ENCODE measurements at regions not wholly inside any gene's neighbourhood (a gene's known extent, or its start where the extent isn't known, plus 50 kb on each side); places are given as distances from the start of the nearest gene placed in this dataset.

GRCh38 chr7:131873581-131873980 lies 317.2 kb upstream of the PODXL start:
- Histone ChIP-seq H2BK5ac (ENCODE audit: low read length) (no peak overlapping the region), H3K4me3 (ENCODE audit: low read length) (no peak overlapping the region), H2BK120ac (ENCODE audit: low read depth, low read length) (no peak overlapping the region), H3K27ac (ENCODE audit: low read depth, low read length) (no peak overlapping the region), H3K36me3 (ENCODE audit: control insufficient read depth, insufficient read depth, low read length) (no peaks in the 10 kb centered on the region), H4K8ac (ENCODE audit: low read depth, low read length) (no peak overlapping the region), H2BK15ac (replicated peaks; ENCODE audit: low read depth) (no peak overlapping the region), H3K79me2 (ENCODE audit: control insufficient read depth, insufficient read depth, low read length) (no peaks in the 10 kb centered on the region), H3K9ac (ENCODE audit: low read length) (no peak overlapping the region), H2AK5ac (ENCODE audit: low read length) (no peak overlapping the region), H3K56ac (ENCODE audit: low read length) (no peak overlapping the region), H3K27me3 (ENCODE audit: insufficient read depth, low read length, poor library complexity) (no peaks in the 10 kb centered on the region), H3K4ac (ENCODE audit: low read depth, low read length) (no peak overlapping the region), H3K79me1 (ENCODE audit: low read length) (no peaks in the 10 kb centered on the region), H3K4me1 (ENCODE audit: control insufficient read depth, low read depth, low read length) (no peaks in the 10 kb centered on the region), H3K23ac (ENCODE audit: low read length) (no peak overlapping the region), H3K18ac (ENCODE audit: low read length) (no peak overlapping the region), H3K4me2 (ENCODE audit: low read length) (no peak overlapping the region), H4K5ac (ENCODE audit: low read length) (no peak overlapping the region)
- no peak for DNase-seq
- WGBS (ENCODE audit: extremely low coverage, insufficient coverage, low lambda C conversion rate) = no CpG with 5 or more reads among the region's 6 CpGs

DNA sequence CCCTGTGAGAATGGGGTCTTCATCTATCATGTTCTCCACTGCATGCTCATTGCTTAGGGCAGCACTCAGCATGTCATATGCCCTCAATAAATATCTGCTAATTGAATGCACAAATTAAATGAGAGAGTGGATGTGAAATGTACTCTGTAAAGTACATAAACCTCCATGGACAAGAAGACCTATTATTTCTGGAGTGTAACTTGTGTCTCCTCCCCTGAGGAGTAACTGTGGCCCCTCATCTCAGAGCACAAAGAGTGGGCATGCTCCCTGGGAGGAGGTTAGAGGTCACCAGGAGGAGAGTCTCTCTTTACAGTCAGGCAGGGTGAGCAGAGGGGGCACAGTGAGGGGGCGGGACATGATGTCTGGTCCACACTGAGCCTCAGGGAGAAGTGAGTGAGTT lies 313.6 kb upstream of the PODXL start:
- Histone ChIP-seq H3K56ac (ENCODE audit: low read length) (no peak overlapping the region), H3K4ac (ENCODE audit: low read depth, low read length) (no peak overlapping the region), H3K23ac (ENCODE audit: low read length) (no peak overlapping the region), H2AK5ac (ENCODE audit: low read length) (no peak overlapping the region), H3K36me3 (ENCODE audit: control insufficient read depth, insufficient read depth, low read length) (no peaks in the 10 kb centered on the region), H2BK5ac (ENCODE audit: low read length) (no peak overlapping the region), H3K79me2 (ENCODE audit: control insufficient read depth, insufficient read depth, low read length) (no peaks in the 10 kb centered on the region), H3K4me2 (ENCODE audit: low read length) (no peak overlapping the region), H3K18ac (ENCODE audit: low read length) (no peak overlapping the region), H3K27me3 (ENCODE audit: insufficient read depth, low read length, poor library complexity) (no peaks in the 10 kb centered on the region), H3K9ac (ENCODE audit: low read length) (no peak overlapping the region), H4K5ac (ENCODE audit: low read length) (no peak overlapping the region), H2BK120ac (ENCODE audit: low read depth, low read length) (no peak overlapping the region), H2BK15ac (replicated peaks; ENCODE audit: low read depth) (no peak overlapping the region), H3K27ac (ENCODE audit: low read depth, low read length) (no peak overlapping the region), H4K8ac (ENCODE audit: low read depth, low read length) (no peak overlapping the region), H3K4me3 (ENCODE audit: low read length) (no peak overlapping the region), H3K4me1 (ENCODE audit: control insufficient read depth, low read depth, low read length) (peaks cover 4% of the 10 kb centered on the region), H3K79me1 (ENCODE audit: low read length) (no peaks in the 10 kb centered on the region)
- WGBS (ENCODE audit: extremely low coverage, insufficient coverage, low lambda C conversion rate) = no CpG with 5 or more reads among the region's 1 CpG
- no peak for DNase-seq

- H2BK120ac ChIP-seq (ENCODE audit: low read depth, low read length) = no peak overlapping the region
- H3K9ac ChIP-seq (ENCODE audit: low read length) = no peak overlapping the region
- H2BK5ac ChIP-seq (ENCODE audit: low read length) = no peak overlapping the region
- H3K27ac ChIP-seq (ENCODE audit: low read depth, low read length) = no peak overlapping the region
- no peaks in the 10 kb centered on the region for H3K79me1 ChIP-seq (ENCODE audit: low read length)
- no peak overlapping the region for H2BK15ac ChIP-seq (replicated peaks; ENCODE audit: low read depth)
- H3K18ac ChIP-seq (ENCODE audit: low read length) = no peak overlapping the region
- no peak overlapping the region for H3K4me2 ChIP-seq (ENCODE audit: low read length)
- no peak overlapping the region for H3K4me3 ChIP-seq (ENCODE audit: low read length)
- no peaks in the 10 kb centered on the region for H3K36me3 ChIP-seq (ENCODE audit: control insufficient read depth, insufficient read depth, low read length)
- H4K8ac ChIP-seq (ENCODE audit: low read depth, low read length) = no peak overlapping the region
- H3K4ac ChIP-seq (ENCODE audit: low read depth, low read length) = no peak overlapping the region
- no CpG with 5 or more reads among the region's 3 CpGs for WGBS (ENCODE audit: extremely low coverage, insufficient coverage, low lambda C conversion rate)
- DNase-seq = peak; percentile 6
- H3K27me3 ChIP-seq (ENCODE audit: insufficient read depth, low read length, poor library complexity) = no peaks in the 10 kb centered on the region
- H2AK5ac ChIP-seq (ENCODE audit: low read length) = no peak overlapping the region
- H3K23ac ChIP-seq (ENCODE audit: low read length) = no peak overlapping the region
- no peaks in the 10 kb centered on the region for H3K79me2 ChIP-seq (ENCODE audit: control insufficient read depth, insufficient read depth, low read length)
- H3K4me1 ChIP-seq (ENCODE audit: control insufficient read depth, low read depth, low read length) = peaks cover 4% of the 10 kb centered on the region
- H4K5ac ChIP-seq (ENCODE audit: low read length) = no peak overlapping the region
- no peak overlapping the region for H3K56ac ChIP-seq (ENCODE audit: low read length)
These were observed 312.9 kb upstream of the PODXL start for GRCh38 chr7:131869169-131869844.

GRCh38 chr7:131867461-131867860 lies 311.0 kb upstream of the PODXL start:
- H2BK15ac ChIP-seq (replicated peaks; ENCODE audit: low read depth) = no peak overlapping the region
- no peak overlapping the region for H3K18ac ChIP-seq (ENCODE audit: low read length)
- WGBS (ENCODE audit: extremely low coverage, insufficient coverage, low lambda C conversion rate) = no CpG with 5 or more reads among the region's 4 CpGs
- no peak overlapping the region for H2BK5ac ChIP-seq (ENCODE audit: low read length)
- H3K4ac ChIP-seq (ENCODE audit: low read depth, low read length) = no peak overlapping the region
- no peak overlapping the region for H2BK120ac ChIP-seq (ENCODE audit: low read depth, low read length)
- no peaks in the 10 kb centered on the region for H3K36me3 ChIP-seq (ENCODE audit: control insufficient read depth, insufficient read depth, low read length)
- H3K9ac ChIP-seq (ENCODE audit: low read length) = no peak overlapping the region
- H3K23ac ChIP-seq (ENCODE audit: low read length) = no peak overlapping the region
- no peaks in the 10 kb centered on the region for H3K79me2 ChIP-seq (ENCODE audit: control insufficient read depth, insufficient read depth, low read length)
- no peak overlapping the region for H3K4me2 ChIP-seq (ENCODE audit: low read length)
- peaks cover 4% of the 10 kb centered on the region for H3K4me1 ChIP-seq (ENCODE audit: control insufficient read depth, low read depth, low read length)
- H3K27me3 ChIP-seq (ENCODE audit: insufficient read depth, low read length, poor library complexity) = no peaks in the 10 kb centered on the region
- H4K5ac ChIP-seq (ENCODE audit: low read length) = no peak overlapping the region
- peak; percentile 65 for DNase-seq
- no peak overlapping the region for H3K56ac ChIP-seq (ENCODE audit: low read length)
- no peak overlapping the region for H3K27ac ChIP-seq (ENCODE audit: low read depth, low read length)
- H3K79me1 ChIP-seq (ENCODE audit: low read length) = no peaks in the 10 kb centered on the region
- H2AK5ac ChIP-seq (ENCODE audit: low read length) = no peak overlapping the region
- H4K8ac ChIP-seq (ENCODE audit: low read depth, low read length) = no peak overlapping the region
- no peak overlapping the region for H3K4me3 ChIP-seq (ENCODE audit: low read length)

DNA sequence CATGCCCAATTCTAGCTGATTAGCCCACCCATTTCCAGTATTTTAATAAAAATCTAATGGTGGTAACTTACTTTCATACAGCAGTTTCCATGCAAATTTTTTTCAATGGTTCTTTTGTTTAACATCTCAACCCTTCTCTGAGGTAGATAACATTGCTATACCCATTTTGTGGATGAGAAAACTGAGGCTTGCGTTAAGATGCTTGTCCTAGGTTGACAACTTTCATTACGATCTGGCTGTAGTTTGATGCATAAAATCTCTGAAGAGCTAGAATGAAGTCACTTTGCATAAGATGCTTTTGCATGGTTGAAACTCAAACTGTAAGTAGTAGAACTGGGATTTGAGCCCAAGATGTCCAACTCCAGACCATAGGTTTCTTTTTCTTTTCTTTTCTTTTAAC lies 309.5 kb upstream of the PODXL start:
- H3K9ac ChIP-seq (ENCODE audit: low read length) = no peak overlapping the region
- H3K23ac ChIP-seq (ENCODE audit: low read length) = no peak overlapping the region
- WGBS (ENCODE audit: extremely low coverage, insufficient coverage, low lambda C conversion rate) = no CpG with 5 or more reads among the region's 2 CpGs

More for the DNA sequence above, 309.5 kb upstream of the PODXL start:
- Histone ChIP-seq H3K4ac (ENCODE audit: low read depth, low read length) (no peak overlapping the region), H3K27me3 (ENCODE audit: insufficient read depth, low read length, poor library complexity) (no peaks in the 10 kb centered on the region), H3K36me3 (ENCODE audit: control insufficient read depth, insufficient read depth, low read length) (no peaks in the 10 kb centered on the region), H3K79me1 (ENCODE audit: low read length) (no peaks in the 10 kb centered on the region), H2BK15ac (replicated peaks; ENCODE audit: low read depth) (no peak overlapping the region), H3K27ac (ENCODE audit: low read depth, low read length) (no peak overlapping the region), H4K8ac (ENCODE audit: low read depth, low read length) (no peak overlapping the region), H3K4me1 (ENCODE audit: control insufficient read depth, low read depth, low read length) (peaks cover 4% of the 10 kb centered on the region), H3K4me3 (ENCODE audit: low read length) (no peak overlapping the region), H2BK120ac (ENCODE audit: low read depth, low read length) (no peak overlapping the region), H2AK5ac (ENCODE audit: low read length) (no peak overlapping the region), H4K5ac (ENCODE audit: low read length) (no peak overlapping the region), H3K18ac (ENCODE audit: low read length) (no peak overlapping the region), H3K56ac (ENCODE audit: low read length) (no peak overlapping the region), H3K79me2 (ENCODE audit: control insufficient read depth, insufficient read depth, low read length) (no peaks in the 10 kb centered on the region), H3K4me2 (ENCODE audit: low read length) (no peak overlapping the region), H2BK5ac (ENCODE audit: low read length) (no peak overlapping the region)
- DNase-seq = no peak

Measured in mesendoderm (in vitro differentiated cells).